ENCODE measurements at regions not wholly inside any gene's neighbourhood (a gene's known extent, or its start where the extent isn't known, plus 50 kb on each side); places are given as distances from the start of the nearest gene placed in this dataset.

DNA sequence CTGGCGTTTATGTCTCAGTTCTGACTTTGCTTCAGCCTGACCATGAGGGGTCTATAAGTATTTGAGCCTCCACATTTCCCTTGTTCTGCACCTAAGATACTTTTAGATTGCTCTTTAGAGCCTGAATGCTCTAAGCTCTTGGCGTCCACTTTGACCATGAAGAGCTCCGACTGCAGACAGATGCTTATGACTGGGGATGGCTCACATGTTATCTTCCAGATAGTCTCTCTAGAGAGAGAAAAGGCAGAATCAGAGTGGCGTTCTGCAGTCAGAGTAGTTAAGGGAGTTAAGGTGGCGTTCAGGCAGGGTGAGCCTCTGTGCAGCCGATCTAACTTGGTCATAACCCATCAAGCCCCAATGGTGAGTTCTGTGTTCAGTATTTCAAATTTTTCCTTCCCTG is 487.9 kb upstream of the NR2F2 start:
- TF ChIP-seq, protein P1, sequence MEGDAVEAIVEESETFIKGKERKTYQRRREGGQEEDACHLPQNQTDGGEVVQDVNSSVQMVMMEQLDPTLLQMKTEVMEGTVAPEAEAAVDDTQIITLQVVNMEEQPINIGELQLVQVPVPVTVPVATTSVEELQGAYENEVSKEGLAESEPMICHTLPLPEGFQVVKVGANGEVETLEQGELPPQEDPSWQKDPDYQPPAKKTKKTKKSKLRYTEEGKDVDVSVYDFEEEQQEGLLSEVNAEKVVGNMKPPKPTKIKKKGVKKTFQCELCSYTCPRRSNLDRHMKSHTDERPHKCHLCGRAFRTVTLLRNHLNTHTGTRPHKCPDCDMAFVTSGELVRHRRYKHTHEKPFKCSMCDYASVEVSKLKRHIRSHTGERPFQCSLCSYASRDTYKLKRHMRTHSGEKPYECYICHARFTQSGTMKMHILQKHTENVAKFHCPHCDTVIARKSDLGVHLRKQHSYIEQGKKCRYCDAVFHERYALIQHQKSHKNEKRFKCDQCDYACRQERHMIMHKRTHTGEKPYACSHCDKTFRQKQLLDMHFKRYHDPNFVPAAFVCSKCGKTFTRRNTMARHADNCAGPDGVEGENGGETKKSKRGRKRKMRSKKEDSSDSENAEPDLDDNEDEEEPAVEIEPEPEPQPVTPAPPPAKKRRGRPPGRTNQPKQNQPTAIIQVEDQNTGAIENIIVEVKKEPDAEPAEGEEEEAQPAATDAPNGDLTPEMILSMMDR (IDR thresholded peaks at IDR 0.05), result no peak
- TF ChIP-seq POLR2A (IDR thresholded peaks at IDR 0.05), result no peak

Data from body of pancreas (tissue), 4 donors.